ENCODE measurements at regions not wholly inside any gene's neighbourhood (a gene's known extent, or its start where the extent isn't known, plus 50 kb on each side); places are given as distances from the start of the nearest gene placed in this dataset.

- no peak for TF ChIP-seq ZNF274 (IDR thresholded peaks at IDR 0.05; ENCODE audit: low read depth, low read length)
- no peak for TF ChIP-seq SUZ12 (IDR thresholded peaks at IDR 0.05; ENCODE audit: extremely low read depth, insufficient read depth, insufficient read length)
- TF ChIP-seq YY1 (IDR thresholded peaks at IDR 0.05; ENCODE audit: insufficient read depth, insufficient read length) = no peak
- no peak for DNase-seq (ENCODE audit: low read depth, low spot score)
- no peaks in the 10 kb centered on the region for H3K4me1 ChIP-seq (ENCODE audit: insufficient read depth, insufficient read length)
These were observed 415.4 kb downstream of the SLITRK5 start for GRCh38 chr13:88086577-88086976.

DNA sequence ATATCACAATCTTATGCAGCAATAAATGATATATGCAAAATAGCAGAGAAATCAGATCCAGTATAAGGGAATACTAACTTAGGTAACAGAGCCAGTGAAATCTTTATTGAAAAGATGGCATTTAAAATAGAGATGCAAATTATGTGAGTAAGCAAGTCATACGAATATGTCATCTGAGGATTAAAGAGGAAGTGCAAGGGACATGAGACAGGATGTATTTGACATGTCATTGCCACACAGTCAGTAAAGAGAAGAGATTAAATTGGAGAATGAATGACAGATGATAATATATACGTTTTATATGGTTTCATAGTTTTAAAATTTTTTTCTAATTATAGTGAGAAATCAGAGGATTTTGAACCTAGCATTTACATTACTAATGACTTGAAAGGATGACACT is 426.4 kb downstream of the SLITRK5 start:
- H3K4me1 ChIP-seq (ENCODE audit: insufficient read depth, insufficient read length) = no peaks in the 10 kb centered on the region
- H3K9ac ChIP-seq (ENCODE audit: insufficient read length, low read depth) = no peak overlapping the region
- H3K9me3 ChIP-seq (ENCODE audit: insufficient read depth, low read length) = no peaks in the 10 kb centered on the region
- H3K36me3 ChIP-seq (ENCODE audit: insufficient read depth, insufficient read length, low read length) = no peaks in the 10 kb centered on the region
- H3K4me3 ChIP-seq (ENCODE audit: insufficient read length, low read depth) = no peak overlapping the region
- TF ChIP-seq ZNF274 (IDR thresholded peaks at IDR 0.05; ENCODE audit: low read depth, low read length) (no peak), SUZ12 (IDR thresholded peaks at IDR 0.05; ENCODE audit: extremely low read depth, insufficient read depth, insufficient read length) (no peak), YY1 (IDR thresholded peaks at IDR 0.05; ENCODE audit: insufficient read depth, insufficient read length) (no peak)
- H3K27me3 ChIP-seq (ENCODE audit: insufficient read depth, insufficient read length) = no peaks in the 10 kb centered on the region
- DNase-seq (ENCODE audit: low read depth, low spot score) = no peak

More at GRCh38 chr13:88086577-88086976, 415.4 kb downstream of the SLITRK5 start:
- Histone ChIP-seq H3K27me3 (ENCODE audit: insufficient read depth, insufficient read length) (no peaks in the 10 kb centered on the region), H3K9ac (ENCODE audit: insufficient read length, low read depth) (no peak overlapping the region), H3K36me3 (ENCODE audit: insufficient read depth, insufficient read length, low read length) (no peaks in the 10 kb centered on the region), H3K9me3 (ENCODE audit: insufficient read depth, low read length) (no peaks in the 10 kb centered on the region), H3K4me3 (ENCODE audit: insufficient read length, low read depth) (no peak overlapping the region)

- Histone ChIP-seq H3K36me3 (ENCODE audit: insufficient read depth, insufficient read length, low read length) (no peaks in the 10 kb centered on the region), H3K27me3 (ENCODE audit: insufficient read depth, insufficient read length) (no peaks in the 10 kb centered on the region), H3K4me3 (ENCODE audit: insufficient read length, low read depth) (no peak overlapping the region), H3K4me1 (ENCODE audit: insufficient read depth, insufficient read length) (no peaks in the 10 kb centered on the region), H3K9me3 (ENCODE audit: insufficient read depth, low read length) (no peaks in the 10 kb centered on the region), H3K9ac (ENCODE audit: insufficient read length, low read depth) (no peak overlapping the region)
- TF ChIP-seq SUZ12 (IDR thresholded peaks at IDR 0.05; ENCODE audit: extremely low read depth, insufficient read depth, insufficient read length) (no peak), YY1 (IDR thresholded peaks at IDR 0.05; ENCODE audit: insufficient read depth, insufficient read length) (no peak), ZNF274 (IDR thresholded peaks at IDR 0.05; ENCODE audit: low read depth, low read length) (no peak)
- no peak for DNase-seq (ENCODE audit: low read depth, low spot score)
These were observed 432.7 kb downstream of the SLITRK5 start for GRCh38 chr13:88103824-88104223.

- TF ChIP-seq YY1 (IDR thresholded peaks at IDR 0.05; ENCODE audit: insufficient read depth, insufficient read length) = no peak
- TF ChIP-seq SUZ12 (IDR thresholded peaks at IDR 0.05; ENCODE audit: extremely low read depth, insufficient read depth, insufficient read length) = no peak
- no peak for TF ChIP-seq ZNF274 (IDR thresholded peaks at IDR 0.05; ENCODE audit: low read depth, low read length)
- H3K4me1 ChIP-seq (ENCODE audit: insufficient read depth, insufficient read length) = no peaks in the 10 kb centered on the region
- H3K4me3 ChIP-seq (ENCODE audit: insufficient read length, low read depth) = no peak overlapping the region
- DNase-seq (ENCODE audit: low read depth, low spot score) = no peak
- H3K9ac ChIP-seq (ENCODE audit: insufficient read length, low read depth) = no peak overlapping the region
- no peaks in the 10 kb centered on the region for H3K9me3 ChIP-seq (ENCODE audit: insufficient read depth, low read length)
- H3K27me3 ChIP-seq (ENCODE audit: insufficient read depth, insufficient read length) = no peaks in the 10 kb centered on the region
- no peaks in the 10 kb centered on the region for H3K36me3 ChIP-seq (ENCODE audit: insufficient read depth, insufficient read length, low read length)
These were observed 433.4 kb downstream of the SLITRK5 start for GRCh38 chr13:88104576-88104975.

DNA sequence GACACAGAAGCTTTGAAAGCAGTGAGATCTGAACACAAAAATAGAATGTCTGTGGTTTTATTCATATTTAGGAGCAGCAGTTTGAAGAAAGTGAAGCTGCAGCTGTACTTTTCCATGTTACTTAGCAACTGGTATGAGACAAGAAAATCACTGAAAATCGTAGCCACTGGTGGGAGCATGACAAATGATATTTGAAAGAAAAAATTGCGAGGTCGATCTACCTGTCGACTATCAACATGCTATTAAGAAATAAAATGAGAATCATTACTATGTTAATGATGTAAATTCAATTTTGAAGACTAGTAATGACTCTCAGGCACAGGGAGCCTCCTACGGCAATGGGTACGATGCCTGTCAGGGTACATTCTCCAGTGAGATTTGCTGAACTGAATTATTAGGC is 436.4 kb downstream of the SLITRK5 start:
- H3K9ac ChIP-seq (ENCODE audit: insufficient read length, low read depth) = no peak overlapping the region
- H3K27me3 ChIP-seq (ENCODE audit: insufficient read depth, insufficient read length) = no peaks in the 10 kb centered on the region
- TF ChIP-seq YY1 (IDR thresholded peaks at IDR 0.05; ENCODE audit: insufficient read depth, insufficient read length) (no peak), ZNF274 (IDR thresholded peaks at IDR 0.05; ENCODE audit: low read depth, low read length) (no peak), SUZ12 (IDR thresholded peaks at IDR 0.05; ENCODE audit: extremely low read depth, insufficient read depth, insufficient read length) (no peak)
- no peaks in the 10 kb centered on the region for H3K4me1 ChIP-seq (ENCODE audit: insufficient read depth, insufficient read length)
- H3K36me3 ChIP-seq (ENCODE audit: insufficient read depth, insufficient read length, low read length) = no peaks in the 10 kb centered on the region
- no peak overlapping the region for H3K4me3 ChIP-seq (ENCODE audit: insufficient read length, low read depth)
- no peak for DNase-seq (ENCODE audit: low read depth, low spot score)
- H3K9me3 ChIP-seq (ENCODE audit: insufficient read depth, low read length) = no peaks in the 10 kb centered on the region

DNA sequence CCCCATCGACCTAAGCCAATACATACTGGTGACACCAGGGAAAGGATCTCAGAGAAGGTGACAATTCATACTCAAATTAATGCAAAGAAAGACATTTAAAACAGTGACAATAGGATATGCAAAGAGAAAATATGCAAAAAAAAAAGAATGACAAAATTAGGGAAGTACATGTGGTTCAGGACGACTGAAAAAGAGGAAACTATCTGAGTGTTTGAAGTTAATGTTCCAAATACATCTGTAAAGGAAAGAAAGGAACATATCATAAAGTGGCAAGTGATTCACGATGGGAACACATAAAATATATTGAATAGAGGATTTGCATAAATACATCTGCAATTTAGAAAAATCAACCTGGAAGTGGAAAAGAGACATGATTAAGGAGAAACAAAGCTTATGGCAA is 441.4 kb downstream of the SLITRK5 start:
- H3K9me3 ChIP-seq (ENCODE audit: insufficient read depth, low read length) = no peaks in the 10 kb centered on the region
- H3K4me1 ChIP-seq (ENCODE audit: insufficient read depth, insufficient read length) = no peaks in the 10 kb centered on the region
- TF ChIP-seq YY1 (IDR thresholded peaks at IDR 0.05; ENCODE audit: insufficient read depth, insufficient read length) (no peak), SUZ12 (IDR thresholded peaks at IDR 0.05; ENCODE audit: extremely low read depth, insufficient read depth, insufficient read length) (no peak), ZNF274 (IDR thresholded peaks at IDR 0.05; ENCODE audit: low read depth, low read length) (no peak)
- no peak for DNase-seq (ENCODE audit: low read depth, low spot score)
- H3K36me3 ChIP-seq (ENCODE audit: insufficient read depth, insufficient read length, low read length) = no peaks in the 10 kb centered on the region
- H3K4me3 ChIP-seq (ENCODE audit: insufficient read length, low read depth) = no peak overlapping the region
- H3K9ac ChIP-seq (ENCODE audit: insufficient read length, low read depth) = no peak overlapping the region
- H3K27me3 ChIP-seq (ENCODE audit: insufficient read depth, insufficient read length) = no peaks in the 10 kb centered on the region

DNA sequence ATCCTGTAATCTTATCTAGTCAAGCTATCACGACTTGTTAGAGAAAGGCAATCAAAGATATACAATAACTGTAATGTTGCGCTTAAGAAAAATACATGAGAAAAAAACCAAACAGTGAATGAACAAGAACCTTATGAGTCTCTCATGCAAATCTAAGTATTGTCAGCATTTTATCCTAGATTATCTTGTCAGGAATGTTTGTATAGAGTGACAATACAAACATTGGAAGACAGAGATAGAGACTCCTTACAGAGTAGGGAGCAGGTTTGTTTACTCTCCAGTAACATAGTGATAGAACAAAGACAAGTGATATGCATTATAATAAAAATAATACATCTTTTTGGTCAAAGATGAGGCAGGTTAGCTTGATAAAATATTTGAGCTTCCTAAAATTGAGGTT is 444.8 kb downstream of the SLITRK5 start:
- Histone ChIP-seq H3K27me3 (ENCODE audit: insufficient read depth, insufficient read length) (no peaks in the 10 kb centered on the region), H3K4me1 (ENCODE audit: insufficient read depth, insufficient read length) (no peaks in the 10 kb centered on the region), H3K9me3 (ENCODE audit: insufficient read depth, low read length) (no peaks in the 10 kb centered on the region), H3K36me3 (ENCODE audit: insufficient read depth, insufficient read length, low read length) (no peaks in the 10 kb centered on the region), H3K4me3 (ENCODE audit: insufficient read length, low read depth) (no peak overlapping the region), H3K9ac (ENCODE audit: insufficient read length, low read depth) (no peak overlapping the region)
- no peak for TF ChIP-seq YY1 (IDR thresholded peaks at IDR 0.05; ENCODE audit: insufficient read depth, insufficient read length)
- no peak for TF ChIP-seq ZNF274 (IDR thresholded peaks at IDR 0.05; ENCODE audit: low read depth, low read length)
- no peak for TF ChIP-seq SUZ12 (IDR thresholded peaks at IDR 0.05; ENCODE audit: extremely low read depth, insufficient read depth, insufficient read length)
- no peak for DNase-seq (ENCODE audit: low read depth, low spot score)
